ENCODE measurements at regions not wholly inside any gene's neighbourhood (a gene's known extent, or its start where the extent isn't known, plus 50 kb on each side); places are given as distances from the start of the nearest gene placed in this dataset.

DNA sequence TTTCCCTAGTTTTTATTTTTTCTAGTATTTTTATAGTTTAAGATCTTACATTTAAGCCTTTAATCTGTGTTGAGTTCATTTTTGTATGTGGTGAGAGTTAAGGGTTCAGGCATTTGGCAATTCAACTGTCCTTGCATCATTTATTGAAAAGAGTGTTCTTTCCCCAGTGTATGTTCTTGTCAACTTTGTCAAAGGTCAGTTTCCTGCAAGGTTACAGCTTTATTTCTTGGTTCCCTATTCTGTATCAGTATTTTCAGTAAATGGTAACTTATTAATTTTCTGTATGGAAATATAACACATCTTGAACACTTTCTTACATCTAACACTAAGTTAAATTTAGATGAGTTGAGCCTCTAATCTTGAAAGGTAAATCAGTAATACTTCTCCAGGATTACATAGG is 1770.1 kb downstream of the OTOL1 start:
- TF ChIP-seq, protein P1, sequence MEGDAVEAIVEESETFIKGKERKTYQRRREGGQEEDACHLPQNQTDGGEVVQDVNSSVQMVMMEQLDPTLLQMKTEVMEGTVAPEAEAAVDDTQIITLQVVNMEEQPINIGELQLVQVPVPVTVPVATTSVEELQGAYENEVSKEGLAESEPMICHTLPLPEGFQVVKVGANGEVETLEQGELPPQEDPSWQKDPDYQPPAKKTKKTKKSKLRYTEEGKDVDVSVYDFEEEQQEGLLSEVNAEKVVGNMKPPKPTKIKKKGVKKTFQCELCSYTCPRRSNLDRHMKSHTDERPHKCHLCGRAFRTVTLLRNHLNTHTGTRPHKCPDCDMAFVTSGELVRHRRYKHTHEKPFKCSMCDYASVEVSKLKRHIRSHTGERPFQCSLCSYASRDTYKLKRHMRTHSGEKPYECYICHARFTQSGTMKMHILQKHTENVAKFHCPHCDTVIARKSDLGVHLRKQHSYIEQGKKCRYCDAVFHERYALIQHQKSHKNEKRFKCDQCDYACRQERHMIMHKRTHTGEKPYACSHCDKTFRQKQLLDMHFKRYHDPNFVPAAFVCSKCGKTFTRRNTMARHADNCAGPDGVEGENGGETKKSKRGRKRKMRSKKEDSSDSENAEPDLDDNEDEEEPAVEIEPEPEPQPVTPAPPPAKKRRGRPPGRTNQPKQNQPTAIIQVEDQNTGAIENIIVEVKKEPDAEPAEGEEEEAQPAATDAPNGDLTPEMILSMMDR (conservative IDR thresholded peaks at IDR 0.05; ENCODE audit: low read depth, low read length) = no peak
- no peak for TF ChIP-seq EZH2 (IDR thresholded peaks at IDR 0.05; ENCODE audit: borderline replicate concordance, low read depth, low read length, poor library complexity, severe bottlenecking)

Data from A673 (cell line).